ENCODE measurements at regions not wholly inside any gene's neighbourhood (a gene's known extent, or its start where the extent isn't known, plus 50 kb on each side); places are given as distances from the start of the nearest gene placed in this dataset.
A peak's percentile ranks its signal among the peaks of the same experiment; 100 is the strongest.
"Not testable (repeated sequence)": the region's sequence is repeated elsewhere in the genome, so short reads cannot be mapped to it uniquely, and the experiment has no call there.

DNA sequence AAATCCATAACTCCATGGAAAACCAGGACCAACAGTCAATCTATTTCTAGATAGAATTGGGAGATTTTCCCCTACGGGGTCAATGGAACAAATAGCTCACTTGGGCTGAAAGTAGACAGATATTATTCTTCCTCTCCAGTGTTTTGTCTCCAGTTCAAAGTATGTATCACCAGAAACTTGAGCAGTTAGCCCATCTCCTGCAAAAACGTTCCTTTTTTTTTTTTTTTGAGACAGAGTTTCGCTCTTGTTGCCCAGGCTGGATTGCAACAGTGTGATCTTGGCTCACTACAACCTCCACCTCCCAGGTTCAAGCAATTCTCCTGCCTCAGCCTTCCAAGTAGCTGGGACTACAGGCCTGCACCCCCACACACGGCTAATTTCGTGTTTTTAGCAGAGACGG lies 390.0 kb upstream of the AUTS2 start:
- ChIA-PET CTCF (no interaction called here), POLR2A (interaction anchor here (0.7 kb wide), 1 partner anchor 708 kb away, joined by 4 read pairs; no protein-coding TSS in a partner anchor)
- no peak for TF ChIP-seq CTCF (IDR thresholded peaks at IDR 0.05; ENCODE audit: control extremely low read depth, extremely low read depth, low read depth, missing control alignments)
- DNase-seq (ENCODE audit: extremely low spot score): no peak

DNA sequence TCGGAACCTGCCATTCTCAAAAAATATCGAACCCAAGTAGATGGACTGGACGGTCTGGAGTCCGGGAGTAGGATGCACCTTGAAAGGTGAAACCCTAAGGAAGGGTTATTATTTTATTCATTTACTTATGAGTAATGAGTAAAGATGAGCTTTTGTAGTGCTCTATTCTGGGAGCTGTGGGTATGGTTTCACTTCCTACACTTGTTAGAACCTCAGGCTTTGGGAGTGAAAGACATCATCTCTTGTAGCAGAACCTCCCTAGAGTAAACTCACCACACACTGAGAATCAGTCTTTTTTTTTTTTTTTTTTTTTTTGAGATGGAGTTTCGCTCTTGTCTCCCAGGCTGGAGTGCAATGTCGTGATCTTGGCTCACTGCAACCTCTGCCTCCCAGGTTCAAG lies 389.4 kb upstream of the AUTS2 start:
- ChIA-PET CTCF (interaction anchor here (1.0 kb wide), 1 partner anchor 25 kb away, joined by 3 read pairs; no protein-coding TSS in a partner anchor), POLR2A (interaction anchor here (0.7 kb wide), 1 partner anchor 708 kb away, joined by 4 read pairs; no protein-coding TSS in a partner anchor)
- no peak for TF ChIP-seq CTCF (IDR thresholded peaks at IDR 0.05; ENCODE audit: control extremely low read depth, extremely low read depth, low read depth, missing control alignments)
- DNase-seq (ENCODE audit: extremely low spot score): peak; percentile 32

DNA sequence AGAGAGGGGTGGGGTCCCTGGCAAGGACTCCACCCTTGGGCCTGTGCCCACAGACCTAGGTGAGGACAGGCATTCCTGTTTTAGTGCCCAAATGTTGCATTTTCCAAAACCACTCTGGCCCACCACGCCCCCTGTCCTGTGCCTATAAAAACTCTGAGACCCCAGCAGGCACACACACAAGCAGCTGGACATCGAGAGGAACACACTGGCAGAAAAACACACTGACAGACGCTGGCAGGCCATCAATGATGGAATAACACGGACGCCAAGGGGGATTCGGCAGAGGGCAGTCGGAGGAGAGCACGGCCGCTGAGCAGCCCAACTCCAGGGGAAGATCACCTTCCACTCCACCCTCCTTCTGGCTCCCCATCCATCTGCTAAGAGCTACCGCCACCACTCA lies 386.9 kb upstream of the AUTS2 start:
- ChIA-PET POLR2A (no interaction called here), CTCF (interaction anchor here (1.3 kb wide), 1 partner anchor 54 kb away, joined by 3 read pairs; no protein-coding TSS in a partner anchor)
- no peak for TF ChIP-seq CTCF (IDR thresholded peaks at IDR 0.05; ENCODE audit: control extremely low read depth, extremely low read depth, low read depth, missing control alignments)
- DNase-seq (ENCODE audit: extremely low spot score): no peak

GRCh38 chr7:69211739-69212138 lies 386.5 kb upstream of the AUTS2 start:
- no peak for TF ChIP-seq CTCF (IDR thresholded peaks at IDR 0.05; ENCODE audit: control extremely low read depth, extremely low read depth, low read depth, missing control alignments)
- ChIA-PET POLR2A (no interaction called here), CTCF (no interaction called here)
- no peak for DNase-seq (ENCODE audit: extremely low spot score)

DNA sequence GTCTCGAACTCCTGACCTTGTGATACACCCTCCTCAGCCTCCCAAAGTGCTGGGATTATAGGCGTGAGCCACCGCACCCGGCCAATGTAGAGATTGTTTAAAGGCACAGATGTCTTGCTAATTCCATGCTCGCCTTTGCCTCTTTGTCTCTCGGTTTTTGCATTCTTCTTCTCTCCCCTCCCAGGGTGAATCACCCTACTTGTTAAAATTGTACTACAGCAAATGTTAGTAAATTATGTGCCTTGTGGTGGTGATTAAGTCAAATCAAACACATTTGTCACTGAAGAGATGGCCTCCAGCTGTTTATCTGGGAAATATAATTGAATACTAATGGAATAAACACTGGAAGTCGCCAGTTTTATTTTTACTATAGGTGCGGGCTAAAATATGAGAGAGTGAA lies 384.4 kb upstream of the AUTS2 start:
- no peak for TF ChIP-seq CTCF (IDR thresholded peaks at IDR 0.05; ENCODE audit: control extremely low read depth, extremely low read depth, low read depth, missing control alignments)
- no peak for DNase-seq (ENCODE audit: extremely low spot score)
- ChIA-PET CTCF (no interaction called here), POLR2A (interaction anchor here (0.6 kb wide), 1 partner anchor 594 kb away, joined by 5 read pairs; no protein-coding TSS in a partner anchor)

DNA sequence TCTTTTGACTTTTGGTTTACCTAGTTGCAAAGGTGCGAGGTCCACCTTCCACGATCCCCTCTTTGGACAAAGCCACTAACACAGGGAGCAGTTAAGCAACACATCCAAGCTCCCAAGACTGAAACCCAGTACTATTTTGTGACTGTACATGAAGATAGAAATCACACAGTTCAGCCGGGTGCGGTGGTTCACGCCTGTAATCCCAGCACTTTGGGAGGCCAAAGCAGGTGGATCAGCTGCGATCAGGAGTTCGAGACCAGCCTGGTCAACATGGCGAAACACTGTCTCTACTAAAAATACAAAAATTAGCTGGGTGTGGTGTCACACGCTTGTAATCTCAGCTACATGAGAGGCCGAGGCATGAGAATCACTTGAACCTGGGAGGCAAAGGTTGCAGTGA lies 382.8 kb upstream of the AUTS2 start:
- CTCF ChIA-PET; POLR2A ChIA-PET; DNase-seq (ENCODE audit: extremely low spot score): not testable (repeated sequence)

DNA sequence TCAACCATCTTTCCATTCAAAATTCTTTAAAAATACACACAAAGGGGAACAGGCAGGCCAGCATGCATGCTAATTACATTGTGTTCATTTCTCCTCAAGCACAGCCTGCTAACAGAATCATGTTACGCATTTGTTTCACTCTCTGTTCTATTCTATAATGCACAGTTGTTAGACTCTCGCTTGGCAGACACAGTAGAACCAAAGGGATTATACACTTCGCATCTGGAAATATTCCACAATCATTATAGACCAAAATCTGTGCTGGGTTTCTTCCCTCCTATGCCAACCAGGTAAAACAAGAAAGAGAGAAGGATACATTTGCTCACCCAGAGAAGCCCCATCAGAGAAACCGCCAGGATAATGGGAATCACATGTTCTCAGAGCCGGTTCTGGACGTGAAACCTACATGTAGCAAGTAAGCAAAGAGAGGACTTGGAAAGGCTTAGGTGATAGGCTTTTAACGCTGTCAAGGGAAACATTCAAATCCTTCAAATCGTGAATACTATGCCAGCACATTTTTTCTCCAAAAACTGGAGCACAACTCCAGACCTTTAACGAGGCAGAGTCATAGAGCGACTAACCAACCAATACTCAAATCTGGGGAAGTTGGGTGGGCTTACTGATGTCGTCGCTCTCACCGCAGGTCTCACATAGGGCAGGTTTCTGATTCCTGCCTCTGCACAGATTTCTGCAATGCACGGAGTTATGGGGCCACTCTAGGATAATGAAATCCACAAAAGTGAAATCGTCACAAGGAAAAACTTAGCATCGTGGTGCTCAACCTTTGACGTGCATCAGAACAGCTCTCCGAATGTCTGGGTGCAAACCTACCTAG lies 380.5 kb upstream of the AUTS2 start:
- no peak for TF ChIP-seq CTCF (IDR thresholded peaks at IDR 0.05; ENCODE audit: control extremely low read depth, extremely low read depth, low read depth, missing control alignments)
- no peak for DNase-seq (ENCODE audit: extremely low spot score)
- ChIA-PET POLR2A (no interaction called here), CTCF (no interaction called here)
